ENCODE measurements at regions not wholly inside any gene's neighbourhood (a gene's known extent, or its start where the extent isn't known, plus 50 kb on each side); places are given as distances from the start of the nearest gene placed in this dataset.
"Not testable (repeated sequence)": the region's sequence is repeated elsewhere in the genome, so short reads cannot be mapped to it uniquely, and the experiment has no call there.

DNA sequence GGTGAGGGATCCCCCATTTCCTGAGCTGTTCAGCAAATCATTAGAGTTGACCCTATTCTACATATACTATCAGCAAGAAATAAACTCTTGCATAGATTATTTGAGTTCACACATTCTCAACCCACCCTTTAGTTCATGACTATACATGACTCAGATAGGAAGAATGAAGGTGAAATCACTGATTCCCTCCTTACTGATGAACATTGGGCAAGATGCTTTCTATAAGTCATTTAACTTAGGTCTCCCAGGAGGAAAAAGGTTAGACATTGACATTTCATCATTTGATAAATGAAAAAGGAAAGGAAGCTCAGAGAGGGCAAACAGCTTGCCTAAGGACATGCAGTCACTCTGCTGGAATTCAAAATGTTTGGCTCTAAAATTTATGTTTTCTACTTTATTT is 408.0 kb downstream of the TMEM182 start:
- no peak for DNase-seq

GRCh38 chr2:103172821-103173220 is 411.0 kb downstream of the TMEM182 start:
- DNase-seq = no peak

- DNase-seq = no peak
Measured at GRCh38 chr2:103174711-103175110, 412.9 kb downstream of the TMEM182 start.

GRCh38 chr2:103176294-103176915 is 414.6 kb downstream of the TMEM182 start:
- no peak for DNase-seq

DNA sequence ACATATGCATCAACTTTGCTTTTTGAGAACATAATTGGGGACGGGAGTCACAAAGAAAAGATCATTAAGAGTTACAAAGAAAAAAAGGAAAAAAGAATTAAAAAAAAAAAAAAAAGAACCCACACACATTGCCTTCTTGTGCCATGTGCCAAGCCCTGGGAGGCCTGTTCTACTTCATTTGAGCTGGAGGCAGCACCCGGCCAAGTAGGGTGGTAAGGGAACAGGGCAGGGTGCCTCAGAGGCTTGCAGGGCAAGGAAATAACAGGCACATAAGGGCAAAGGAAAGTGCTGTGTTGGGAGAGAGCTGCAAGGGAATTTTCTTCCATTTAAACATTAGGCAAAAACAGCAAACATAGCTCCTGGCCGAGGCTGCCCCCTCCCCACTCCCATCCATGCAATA is 418.0 kb downstream of the TMEM182 start:
- no peak for DNase-seq

DNA sequence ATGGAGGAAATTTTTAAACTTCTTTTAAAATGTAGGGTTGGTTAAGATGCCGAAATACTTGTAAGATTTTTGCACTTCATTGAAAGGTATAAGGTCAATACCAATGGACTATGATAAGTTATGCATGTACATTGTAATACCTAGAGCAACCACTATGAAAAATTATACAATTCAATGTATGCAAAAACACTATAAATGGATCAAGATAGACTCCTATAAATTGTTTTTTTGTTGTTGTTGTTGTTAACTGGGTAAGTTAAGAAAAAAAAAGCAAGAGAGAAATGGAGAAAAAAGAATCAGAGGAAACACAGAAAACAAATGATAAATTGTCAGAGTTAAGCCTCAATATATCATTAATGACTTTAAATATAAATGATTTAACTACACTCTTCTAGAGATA is 421.2 kb downstream of the TMEM182 start:
- DNase-seq = no peak

DNA sequence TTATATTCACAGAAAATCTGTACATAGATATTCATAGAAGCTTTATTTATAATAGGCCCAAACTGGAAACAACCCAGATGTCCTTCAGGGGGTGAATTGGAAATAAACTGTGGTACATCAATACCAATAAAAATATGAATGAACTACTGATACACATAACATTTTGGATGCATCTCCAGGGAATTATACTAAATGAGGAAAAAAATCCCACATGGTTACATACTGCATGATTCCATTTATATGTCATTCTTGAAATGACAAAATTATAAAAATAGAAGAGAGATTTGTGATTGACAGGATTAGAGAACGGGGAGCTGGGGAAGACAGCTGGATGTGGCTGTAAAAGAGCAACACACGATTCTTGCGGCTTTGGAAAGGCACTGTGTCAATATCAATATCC is 435.0 kb downstream of the TMEM182 start:
- DNase-seq = no peak

DNA sequence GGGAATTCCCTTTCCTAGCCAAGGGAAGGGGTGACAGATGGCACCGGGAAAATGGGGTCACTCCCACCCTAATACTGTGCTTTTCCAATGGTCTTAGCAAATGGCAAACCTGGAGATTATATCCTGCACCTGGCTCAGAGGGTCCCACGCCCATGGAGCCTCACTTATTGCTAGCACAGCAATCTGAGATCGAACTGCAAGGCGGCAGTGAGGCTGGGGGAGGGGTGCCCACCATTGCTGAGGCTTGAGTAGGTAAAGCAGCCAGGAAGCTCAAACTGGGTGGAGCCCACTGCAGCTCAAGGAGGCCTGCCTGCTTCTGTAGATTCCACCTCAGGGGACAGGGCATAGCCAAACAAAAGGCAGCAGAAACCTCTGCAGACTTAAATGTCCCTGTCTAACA is 438.9 kb downstream of the TMEM182 start:
- DNase-seq = not testable (repeated sequence)

GRCh38 chr2:103208916-103209315 is 447.1 kb downstream of the TMEM182 start:
- no peak for DNase-seq

- no peak for DNase-seq
Measured at GRCh38 chr2:103213028-103213542, 451.3 kb downstream of the TMEM182 start.

- DNase-seq = no peak
Measured at GRCh38 chr2:103218516-103218915, 456.7 kb downstream of the TMEM182 start.

DNA sequence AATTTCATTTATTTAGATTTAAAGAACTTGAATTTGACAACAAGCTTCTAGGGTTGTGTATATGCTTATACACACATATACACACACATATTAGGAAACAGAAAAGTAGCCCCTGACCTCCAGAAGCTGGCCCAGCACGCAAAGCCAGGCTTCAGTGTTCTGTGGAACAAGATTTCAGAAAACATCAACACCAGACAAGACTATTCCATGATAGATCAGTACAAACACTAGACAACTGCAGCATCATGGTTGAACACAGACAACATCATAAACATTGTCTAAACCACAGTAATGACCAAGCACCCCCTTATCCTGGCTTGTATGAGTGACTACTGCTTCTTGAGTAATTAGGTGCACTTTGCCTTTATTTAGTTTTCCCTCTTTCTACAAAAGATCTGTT is 457.6 kb downstream of the TMEM182 start:
- no peak for DNase-seq

GRCh38 chr2:103222969-103223368 is 461.1 kb downstream of the TMEM182 start:
- DNase-seq = no peak

GRCh38 chr2:103230796-103231195 is 469.0 kb downstream of the TMEM182 start:
- no peak for DNase-seq

DNA sequence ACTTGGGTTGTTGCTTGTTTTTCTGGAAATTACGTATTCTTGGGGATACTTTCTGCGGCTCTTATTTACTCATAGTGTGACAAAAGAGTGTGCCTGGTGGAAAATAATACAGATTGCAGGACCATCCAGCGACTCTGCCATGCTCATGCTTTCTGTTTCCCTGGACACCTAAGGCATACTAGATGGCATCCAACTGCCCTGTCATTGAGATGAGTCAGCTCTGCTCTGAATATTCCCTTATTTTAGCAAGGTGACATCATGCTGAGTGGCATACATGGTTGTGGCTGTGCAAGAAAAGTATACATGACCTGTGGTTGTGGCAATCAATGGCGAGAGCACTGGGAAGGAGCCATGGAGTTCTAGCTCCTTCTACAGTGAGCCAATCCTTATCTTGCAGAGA is 471.0 kb downstream of the TMEM182 start:
- DNase-seq = no peak

- no peak for DNase-seq
Measured at GRCh38 chr2:103233691-103234090, 471.9 kb downstream of the TMEM182 start.

- DNase-seq = no peak
Measured at GRCh38 chr2:103235283-103235682, 473.5 kb downstream of the TMEM182 start.

GRCh38 chr2:103249462-103249861 is 487.6 kb downstream of the TMEM182 start:
- DNase-seq = no peak

GRCh38 chr2:103252781-103253180 is 490.9 kb downstream of the TMEM182 start:
- DNase-seq = no peak

- no peak for DNase-seq
Measured at GRCh38 chr2:103254611-103255010, 492.8 kb downstream of the TMEM182 start.

DNA sequence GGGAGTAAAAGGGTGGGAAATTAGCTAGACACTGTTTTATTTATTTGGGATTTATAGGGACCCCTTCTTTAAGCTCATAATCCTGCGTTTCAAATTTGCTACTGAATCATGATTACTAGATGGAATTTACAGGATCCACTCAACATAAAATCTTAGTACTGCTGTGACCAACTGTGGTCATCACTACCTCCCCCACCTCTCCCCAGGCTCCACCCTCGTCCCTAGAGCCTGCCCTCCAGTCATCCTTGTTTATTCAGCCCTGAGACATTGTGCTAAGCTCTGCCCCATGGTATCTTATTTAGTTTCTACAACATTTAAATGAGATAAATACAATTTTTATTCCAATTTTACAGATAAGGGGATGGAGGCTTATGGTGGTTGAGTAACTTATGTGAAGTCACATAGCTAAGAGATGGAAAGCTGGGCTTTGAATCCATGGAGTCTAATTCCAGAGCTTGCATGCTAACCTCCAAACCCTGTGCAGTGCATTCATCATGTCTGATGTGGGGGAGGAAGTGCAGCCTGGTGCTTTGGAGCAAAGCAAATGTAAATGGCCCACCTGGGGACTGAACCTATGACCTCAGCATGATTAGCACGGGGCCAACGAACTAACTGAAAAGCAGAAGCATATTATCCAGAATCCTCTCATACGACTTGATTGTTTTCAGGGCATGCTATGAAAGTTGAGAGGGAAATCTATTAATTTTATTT is 502.4 kb downstream of the TMEM182 start:
- no peak for DNase-seq

GRCh38 chr2:103265521-103265920 is 503.7 kb downstream of the TMEM182 start:
- no peak for DNase-seq

- DNase-seq = no peak
Measured at GRCh38 chr2:103268841-103269498, 507.1 kb downstream of the TMEM182 start.

GRCh38 chr2:103276869-103277268 is 515.0 kb downstream of the TMEM182 start:
- DNase-seq = no peak
